PC-9 (cell line): ENCODE measurements at regions not wholly inside any gene's neighbourhood (a gene's known extent, or its start where the extent isn't known, plus 50 kb on each side); places are given as distances from the start of the nearest gene placed in this dataset.

Experiments used
- CTCF ChIP-seq: fragments of 200-600 bp; sonication (generic); conservative IDR thresholded peaks from 2 replicates; pipeline ENCODE4 v1.6.1; 2017; ENCODE audit warnings: mixed run types, antibody characterized with exemption, mild to moderate bottlenecking, moderate library complexity
- EZH2 ChIP-seq: fragments of 200-600 bp; sonication (generic); IDR thresholded peaks from 2 replicates; pipeline ENCODE4 v1.8.0; 2017; ENCODE audit warnings: antibody characterized with exemption, low read depth

- no peak for TF ChIP-seq CTCF
- no peak for TF ChIP-seq EZH2
Observed at GRCh38 chr3:190989218-190989617, 126.7 kb upstream of the GMNC start.
